GM21717 (cell line): ENCODE measurements at regions not wholly inside any gene's neighbourhood (a gene's known extent, or its start where the extent isn't known, plus 50 kb on each side); places are given as distances from the start of the nearest gene placed in this dataset.
"Not testable (repeated sequence)": the region's sequence is repeated elsewhere in the genome, so short reads cannot be mapped to it uniquely, and the experiment has no call there.

Source experiments
- ATAC-seq: cut with Tn5 transposase; IDR thresholded peaks from one replicate; pipeline ENCODE4 v1.9.1; 2021; ENCODE audit warnings: mild to moderate bottlenecking, moderate library complexity; ENCODE audit not compliant: unreplicated experiment

DNA sequence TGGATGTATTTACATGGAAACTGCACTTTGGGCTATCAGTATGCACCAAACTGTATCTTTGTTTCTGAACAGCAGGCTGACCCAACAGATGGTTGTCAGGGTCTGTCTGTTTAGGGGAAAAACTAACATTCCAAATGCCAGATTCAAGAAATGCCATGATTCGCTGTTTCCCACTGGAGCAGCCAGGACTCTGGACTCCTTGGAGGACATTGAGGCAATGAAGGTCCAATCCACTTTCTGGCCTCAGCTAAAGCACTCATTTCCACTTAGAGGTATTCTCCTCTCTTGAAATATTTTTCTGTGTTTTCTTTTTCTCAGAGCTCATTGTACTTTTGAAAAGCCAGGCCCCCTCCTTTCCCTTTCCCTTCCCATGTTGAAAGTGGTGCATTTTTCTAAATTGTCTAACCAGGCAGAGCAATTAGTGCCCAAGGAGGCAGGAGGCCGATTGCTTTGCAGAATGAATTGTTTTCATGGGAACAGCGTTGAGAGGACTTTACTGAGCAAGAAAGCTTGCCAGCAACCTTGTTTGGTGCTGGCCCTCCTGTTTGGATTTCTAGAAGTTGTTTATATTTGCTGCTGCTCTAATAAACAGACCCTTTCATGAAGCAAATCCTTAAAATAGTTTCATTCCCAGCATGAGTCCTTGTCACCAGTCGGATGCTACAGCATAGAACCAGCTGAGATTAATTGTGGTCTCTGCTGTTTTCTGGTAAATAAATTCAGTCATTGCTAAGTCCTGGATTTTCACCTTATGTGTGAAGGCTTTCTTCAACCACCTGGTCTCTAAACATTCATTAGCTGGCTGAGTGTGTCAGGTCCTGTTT, 132.8 kb upstream of the TAF11L2 start:
- ATAC-seq = no peak

DNA sequence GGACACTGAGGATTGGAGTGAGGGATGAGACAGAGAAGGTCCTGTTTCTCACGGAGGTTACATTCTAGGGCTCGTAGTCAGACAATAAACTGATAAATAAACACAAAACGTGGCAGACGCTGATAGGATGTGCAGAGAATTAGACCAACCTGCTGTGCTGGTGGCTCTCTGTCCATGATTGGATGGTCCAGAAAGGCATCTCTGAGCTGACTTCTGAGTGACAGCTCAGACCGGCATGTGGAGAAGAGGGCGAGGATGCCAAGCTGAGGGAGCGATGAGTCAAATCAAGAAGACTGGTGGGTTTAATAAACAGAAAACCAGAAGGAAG, 132.3 kb upstream of the TAF11L2 start:
- no peak for ATAC-seq

DNA sequence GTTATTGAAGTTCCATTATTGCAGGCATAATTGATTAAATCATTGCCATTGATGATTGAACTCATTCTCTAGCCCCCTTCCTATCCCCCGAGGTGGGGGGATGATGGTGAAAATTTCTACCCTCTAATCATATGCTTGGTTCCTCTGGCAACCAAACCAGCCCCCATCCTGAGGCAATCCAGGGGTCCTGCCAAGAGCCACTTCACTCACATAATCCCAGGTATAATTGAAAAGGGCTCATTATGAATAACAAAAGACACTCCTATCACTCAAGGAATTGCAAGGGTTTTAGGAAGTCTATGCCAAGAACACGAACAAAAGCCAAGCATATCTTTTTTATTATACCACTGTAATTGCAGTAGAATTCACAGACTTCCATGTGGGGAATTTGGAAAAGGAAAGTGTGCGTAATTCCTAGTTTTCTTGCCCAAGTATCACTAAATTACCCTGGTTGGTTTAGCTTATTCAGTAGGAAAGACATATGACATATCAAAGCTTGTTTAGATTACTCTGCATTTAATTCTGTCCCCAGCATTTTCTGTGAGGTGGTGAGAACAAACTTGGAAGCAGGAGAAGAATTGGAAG, 130.7 kb upstream of the TAF11L2 start:
- ATAC-seq = no peak

DNA sequence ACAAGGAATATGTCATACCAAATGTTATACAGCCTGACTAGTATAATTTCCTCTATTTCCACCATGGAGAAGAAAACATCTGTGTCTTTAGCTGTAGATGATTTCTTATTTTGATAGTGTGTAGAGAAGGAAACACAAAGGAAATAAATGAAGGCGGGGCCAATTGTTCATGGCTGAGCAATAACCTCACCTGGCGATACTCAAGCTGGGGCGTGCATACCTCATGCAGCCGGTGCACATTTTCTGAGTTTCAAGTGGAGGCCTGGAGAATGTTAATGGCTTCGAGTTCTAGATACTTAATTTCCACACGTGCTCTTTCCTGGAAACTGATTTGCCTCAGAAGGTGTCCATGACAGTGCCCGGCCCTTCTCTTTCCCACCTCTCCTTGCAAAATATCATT, 127.4 kb upstream of the TAF11L2 start:
- no peak for ATAC-seq

DNA sequence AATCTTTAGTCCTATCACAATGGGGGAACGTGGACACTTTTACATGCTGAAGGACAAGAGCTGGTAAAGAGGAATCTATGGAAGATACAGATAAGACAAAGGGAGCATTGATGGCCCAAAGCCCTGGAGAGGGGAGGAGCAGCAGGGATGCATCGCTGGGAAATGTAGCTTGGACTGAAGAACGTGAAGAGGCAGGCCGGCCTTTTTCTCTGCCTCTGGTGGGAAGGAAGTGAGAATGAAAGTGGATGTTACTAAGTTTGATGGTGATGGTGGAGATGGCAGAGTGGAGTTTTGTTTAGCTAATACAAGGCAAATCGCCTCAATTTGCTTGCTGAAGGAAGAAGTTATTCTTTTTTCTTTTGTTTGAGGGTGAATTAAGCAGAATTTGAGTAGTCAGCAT, 124.6 kb upstream of the TAF11L2 start:
- no peak for ATAC-seq

DNA sequence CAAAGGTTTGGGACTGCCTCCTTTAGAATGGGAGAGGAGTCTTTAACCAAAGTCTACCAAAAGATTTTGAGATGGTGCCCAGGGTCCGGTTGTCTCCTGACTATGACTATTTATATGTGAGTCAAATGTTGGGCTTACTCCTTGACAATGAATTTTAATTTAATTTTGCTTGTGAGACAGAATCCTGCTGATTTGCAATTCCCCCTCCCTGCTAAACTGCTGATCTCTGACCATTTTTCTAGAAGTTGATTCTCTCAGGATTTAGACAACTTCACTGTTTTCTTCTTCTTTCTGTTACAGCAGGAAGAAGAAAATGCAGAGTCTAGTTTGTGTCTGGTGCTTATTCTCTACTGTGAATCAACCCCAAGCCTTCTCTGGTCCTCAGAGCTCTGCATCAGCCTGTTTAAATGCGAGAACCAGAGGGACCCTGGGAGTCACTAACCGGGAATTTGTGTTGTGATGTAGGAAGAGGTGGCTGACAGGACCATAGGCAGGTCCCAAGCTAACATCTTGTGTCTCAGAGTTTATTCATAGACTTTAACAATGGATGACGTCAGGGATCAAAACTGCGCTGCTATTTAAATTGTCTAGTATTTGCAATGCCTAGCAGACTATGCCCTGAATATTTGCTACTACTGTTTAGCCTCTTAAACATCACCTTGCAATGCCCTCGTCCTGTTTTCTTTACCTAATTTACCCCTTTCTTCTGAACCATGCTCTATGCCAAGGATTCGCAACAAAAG, 124.0 kb upstream of the TAF11L2 start:
- no peak for ATAC-seq

DNA sequence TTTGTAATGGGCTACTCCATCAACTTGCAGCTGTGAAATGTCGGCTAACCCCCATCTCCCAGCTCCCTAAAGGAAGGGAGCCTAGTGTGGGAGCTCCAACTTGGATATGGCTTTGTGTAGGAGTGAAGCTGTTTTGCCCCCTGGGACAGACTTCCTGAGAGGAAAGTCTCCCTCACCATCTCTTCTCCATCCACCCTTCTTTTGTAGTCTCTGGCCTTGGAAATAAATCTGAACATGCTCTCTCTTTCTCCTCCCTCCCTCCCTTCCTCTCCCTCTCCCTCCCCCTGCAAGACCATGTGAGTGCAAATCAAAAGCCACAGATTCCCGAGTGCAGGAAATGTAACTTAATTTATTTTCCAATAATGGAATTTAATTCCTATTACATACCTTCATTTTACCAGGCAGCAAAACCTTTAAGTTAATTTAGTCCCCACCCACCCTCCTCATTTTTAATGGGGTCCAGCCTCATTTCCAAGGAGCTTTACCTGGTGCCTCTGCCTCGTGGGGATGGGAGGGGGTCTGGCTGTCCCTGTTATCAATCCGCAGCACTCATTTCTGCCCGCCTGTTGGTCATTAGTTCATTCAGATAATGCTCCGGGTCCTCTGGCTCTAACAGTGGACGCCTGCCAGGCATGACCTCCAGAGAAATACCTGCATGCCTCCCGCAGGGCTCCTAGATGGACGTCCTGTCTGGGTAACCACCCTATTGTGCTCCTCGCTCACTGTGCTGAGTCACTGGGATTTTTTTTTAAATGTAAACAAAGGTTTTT, 122.9 kb upstream of the TAF11L2 start:
- no peak for ATAC-seq

DNA sequence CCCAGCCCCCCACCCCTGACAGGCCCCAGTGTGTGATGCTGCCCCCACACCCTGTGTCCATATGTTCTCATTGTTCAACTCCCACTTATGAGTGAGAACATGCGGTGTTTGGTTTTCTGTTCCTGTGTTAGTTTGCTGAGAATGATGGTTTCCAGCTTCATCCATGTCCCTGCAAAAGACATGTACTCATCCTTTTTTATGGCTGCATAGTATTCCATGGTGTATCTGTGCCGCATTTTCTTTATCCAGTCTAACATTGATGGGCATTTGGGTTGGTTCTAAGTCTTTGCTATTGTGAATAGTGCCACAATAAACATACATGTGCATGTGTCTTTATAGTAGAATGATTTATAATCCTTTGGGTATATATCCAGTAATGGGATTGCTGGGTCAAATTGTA, 122.1 kb upstream of the TAF11L2 start:
- ATAC-seq = not testable (repeated sequence)

DNA sequence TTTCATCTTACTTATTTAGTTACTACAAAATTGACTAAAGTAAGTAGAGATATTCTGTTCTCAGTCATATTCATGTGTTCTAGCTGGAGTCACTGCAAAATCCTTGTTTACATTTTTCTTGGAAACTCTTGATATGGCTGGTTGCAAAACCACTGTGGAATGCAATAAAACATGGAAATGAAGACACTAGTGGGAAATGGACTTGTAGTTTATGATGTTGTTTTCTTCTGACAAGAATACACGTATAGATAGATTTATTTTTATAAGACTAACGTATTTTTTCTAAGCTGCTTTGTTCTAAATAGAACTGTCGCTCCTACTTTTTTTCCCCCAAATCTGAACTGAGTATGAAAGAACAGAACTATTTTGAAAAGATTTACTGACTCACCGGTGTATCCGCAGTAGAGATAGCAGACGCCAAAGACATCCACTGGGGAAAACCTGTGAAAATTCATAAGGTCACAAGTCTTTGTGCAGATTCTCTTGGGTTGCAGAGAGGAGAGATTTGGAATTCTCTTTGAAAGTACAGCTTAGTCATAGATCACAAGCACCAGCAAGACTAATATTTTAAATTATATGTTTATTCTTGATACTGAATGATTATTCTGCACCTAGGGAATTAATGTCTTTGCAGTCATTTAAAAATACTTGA, 119.6 kb upstream of the TAF11L2 start:
- ATAC-seq = no peak

DNA sequence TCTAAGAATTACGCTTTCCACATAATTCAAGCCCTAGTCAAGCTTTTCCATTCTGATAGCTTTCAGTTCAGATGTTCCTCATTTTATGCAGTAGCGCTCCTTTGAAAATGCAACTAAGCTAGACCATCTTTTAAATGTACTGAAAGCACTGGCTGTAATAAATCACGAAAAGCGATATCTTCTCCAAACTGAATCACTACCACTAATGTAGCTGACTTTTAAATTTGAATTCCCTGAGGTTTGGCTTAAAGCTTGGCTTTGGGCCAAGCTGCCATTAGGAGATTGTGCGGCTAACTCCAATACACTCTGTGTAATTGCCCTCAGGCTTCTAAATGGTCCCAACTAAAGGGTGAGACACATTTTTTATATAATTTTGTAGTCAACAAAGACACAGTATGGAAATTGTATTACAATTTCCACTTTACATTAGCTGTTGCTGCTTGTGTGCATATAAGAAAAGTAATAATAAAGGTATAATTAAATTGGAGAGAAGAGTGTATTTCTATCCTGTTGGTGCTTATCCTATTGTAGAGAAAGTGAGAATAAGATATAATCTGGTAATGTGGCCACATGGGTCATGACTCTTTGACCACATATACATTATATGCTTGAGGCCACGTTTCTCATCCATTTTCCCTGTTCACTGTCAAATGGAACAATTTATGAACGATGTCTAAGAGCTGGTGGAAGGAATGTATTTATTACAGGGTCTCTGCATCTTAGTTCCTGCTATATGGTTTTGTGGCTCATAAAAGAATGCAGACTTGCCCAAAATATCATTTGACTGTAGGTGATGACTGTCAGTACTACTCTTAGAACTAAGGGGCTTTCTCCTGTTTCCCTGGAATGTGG, 118.7 kb upstream of the TAF11L2 start:
- ATAC-seq = no peak

DNA sequence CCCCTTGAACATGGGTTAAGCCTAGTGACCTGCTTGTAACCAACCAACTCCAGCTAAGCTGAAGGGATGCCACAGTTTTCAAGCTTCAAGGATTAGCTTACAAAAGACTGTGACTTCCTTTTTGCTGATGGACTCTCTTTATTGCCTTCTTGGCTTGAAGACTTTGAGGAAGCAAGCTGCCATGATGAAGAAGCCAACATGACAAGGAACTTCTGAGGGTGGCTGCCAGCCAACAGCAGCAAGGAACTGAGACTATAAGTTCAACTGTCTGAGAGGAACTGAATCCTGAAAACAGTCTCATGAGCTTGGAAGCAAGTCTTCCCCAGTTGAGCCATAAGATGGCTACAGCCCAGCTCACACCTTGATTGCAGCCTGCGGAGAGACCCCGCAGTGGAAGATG, 116.1 kb upstream of the TAF11L2 start:
- no peak for ATAC-seq

DNA sequence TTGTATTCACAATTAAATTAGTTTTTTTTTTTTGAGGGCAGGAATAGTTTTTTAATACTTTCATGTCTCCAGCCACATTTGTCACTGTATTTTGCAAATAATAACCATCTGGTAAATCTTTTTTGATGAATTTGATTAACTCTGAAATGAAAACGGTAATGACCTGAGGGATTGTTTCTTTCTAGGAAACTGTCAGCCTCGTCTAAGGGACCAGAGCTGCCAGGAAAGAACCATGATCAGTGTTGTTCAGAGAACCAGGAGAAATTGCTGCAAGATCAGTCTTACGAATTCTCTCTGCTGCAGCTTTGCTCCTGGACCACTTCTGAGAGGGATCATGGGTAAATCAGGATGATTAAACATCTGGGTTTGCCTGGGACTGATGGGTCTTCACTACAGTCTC, 114.5 kb upstream of the TAF11L2 start:
- no peak for ATAC-seq

DNA sequence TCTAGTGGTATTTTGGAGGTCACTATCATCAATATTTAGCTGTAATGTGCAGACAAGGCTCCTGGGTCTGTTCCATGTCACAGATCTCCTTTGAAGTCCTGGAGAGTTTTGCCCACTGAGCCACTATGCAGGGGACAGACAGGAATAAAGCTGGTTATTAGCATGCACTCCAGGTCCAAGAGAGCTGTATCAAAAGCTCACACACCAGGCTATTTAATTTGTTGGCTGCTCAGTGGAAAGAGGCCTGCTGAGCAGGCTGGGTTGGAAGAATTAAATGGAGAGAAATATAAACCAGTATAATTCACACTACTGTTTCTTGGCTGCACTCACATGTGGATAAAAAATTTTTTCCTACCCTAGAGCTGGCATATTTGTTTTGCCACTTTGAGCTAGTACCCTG, 113.8 kb upstream of the TAF11L2 start:
- ATAC-seq = no peak

DNA sequence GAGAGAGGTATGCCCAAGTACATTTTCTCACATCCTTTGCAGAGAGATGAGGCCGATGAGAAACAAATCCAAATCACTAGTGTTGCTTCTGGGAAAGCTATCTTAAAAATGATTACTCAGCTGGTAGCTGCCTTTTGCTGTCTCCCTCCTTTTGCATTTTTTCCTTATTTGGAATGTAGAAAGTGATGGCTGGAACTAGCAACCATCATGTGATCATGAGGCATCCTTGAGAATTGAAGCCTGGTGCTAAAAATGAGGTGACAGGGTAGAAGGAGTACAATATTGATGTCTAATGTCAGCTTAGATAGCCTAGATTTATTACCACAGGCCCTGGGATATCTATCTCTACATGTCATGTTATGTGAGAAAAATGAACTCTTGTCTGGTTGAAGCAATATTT, 109.3 kb upstream of the TAF11L2 start:
- ATAC-seq = no peak

DNA sequence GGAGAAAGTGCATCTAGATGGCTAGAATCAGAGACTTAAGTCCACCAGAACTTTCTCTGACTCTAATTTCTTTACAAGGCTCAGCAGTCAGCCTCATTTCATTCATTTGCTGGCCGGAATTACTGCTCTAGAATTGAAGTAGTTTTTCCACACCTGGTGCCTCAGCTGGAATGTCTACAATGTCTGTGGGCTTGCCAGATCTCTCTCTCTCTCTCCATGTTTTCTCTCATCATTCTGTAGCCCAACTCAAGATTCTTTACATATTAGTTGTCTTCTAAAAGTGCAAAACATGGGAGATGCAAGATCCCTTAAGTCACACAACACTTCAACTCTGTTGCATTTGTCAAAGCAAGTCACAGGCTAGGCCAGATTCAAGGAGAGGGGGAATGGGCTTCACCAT, 103.9 kb upstream of the TAF11L2 start:
- no peak for ATAC-seq

DNA sequence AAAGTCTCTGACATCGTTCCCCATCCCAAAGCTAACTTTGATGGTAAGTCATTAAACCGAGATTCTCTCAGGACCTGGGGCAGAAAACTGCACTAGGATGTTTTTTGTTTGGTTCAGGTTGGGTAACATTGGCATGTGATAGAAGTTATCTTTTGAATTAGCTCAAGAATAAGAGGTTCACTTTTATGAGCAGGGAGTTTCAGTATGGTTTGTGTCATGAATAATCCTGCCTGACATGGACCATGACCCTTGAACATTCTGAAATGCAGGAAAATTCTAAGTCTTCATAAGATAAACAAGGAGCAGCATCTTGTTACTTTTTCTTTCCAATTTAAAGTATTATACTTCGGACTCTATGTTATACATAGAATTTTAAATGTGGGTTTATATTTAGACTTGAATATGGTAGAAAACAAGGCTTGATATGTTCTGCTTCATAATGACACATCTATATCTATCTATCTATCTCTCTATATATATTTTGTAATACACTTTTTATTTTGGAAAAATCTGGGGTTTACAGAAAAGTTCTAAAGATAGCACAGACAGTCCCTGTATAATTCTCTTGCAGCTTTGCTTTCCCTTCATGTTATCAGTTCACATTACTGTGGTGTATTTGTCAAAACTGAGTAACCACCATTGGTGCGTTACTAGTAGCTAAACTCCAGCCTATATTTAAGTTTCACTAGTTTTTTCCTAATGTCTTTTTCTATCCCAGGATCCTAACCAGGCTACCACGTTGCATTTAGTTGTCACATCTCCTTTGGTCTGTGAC, 102.7 kb upstream of the TAF11L2 start:
- ATAC-seq = no peak

DNA sequence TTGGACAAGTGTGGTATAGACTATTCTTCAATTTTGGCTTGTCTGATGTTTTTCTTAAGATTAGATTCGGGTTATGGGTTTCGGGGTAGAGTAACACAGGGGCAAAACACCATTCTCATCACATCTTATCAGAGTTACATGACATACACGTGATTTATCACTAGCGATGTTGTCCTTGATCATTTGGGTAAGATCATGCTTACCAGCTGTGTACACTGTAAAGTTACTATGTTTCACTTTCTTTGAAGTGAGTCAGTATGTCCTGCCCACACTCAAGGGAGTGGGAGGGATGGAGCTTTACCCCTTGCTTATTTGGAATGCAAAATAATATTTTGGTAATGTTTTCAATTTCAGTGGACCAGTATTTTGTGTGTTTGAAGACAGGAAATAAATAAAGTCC, 101.8 kb upstream of the TAF11L2 start:
- ATAC-seq = peak; percentile 85

DNA sequence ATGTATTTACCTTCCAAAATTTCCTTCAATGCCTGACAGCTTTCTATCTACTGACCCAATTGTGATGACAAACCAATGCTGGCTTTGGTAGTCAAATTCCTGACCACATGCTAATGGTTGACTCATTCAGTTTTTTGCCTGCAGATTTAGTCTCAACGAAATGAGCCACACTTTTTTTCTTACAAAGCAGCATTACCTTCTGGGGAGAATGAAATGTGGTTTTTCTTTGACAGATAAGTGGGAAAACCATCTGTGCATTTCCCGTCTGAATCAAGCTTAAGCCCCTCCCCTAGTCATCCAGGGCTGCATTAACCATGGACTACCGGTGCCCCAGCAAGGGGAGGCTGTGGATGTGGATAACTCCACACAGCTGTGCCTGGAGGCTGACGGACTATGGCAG, 99.6 kb upstream of the TAF11L2 start:
- ATAC-seq = no peak
